ENCODE measurements at regions not wholly inside any gene's neighbourhood (a gene's known extent, or its start where the extent isn't known, plus 50 kb on each side); places are given as distances from the start of the nearest gene placed in this dataset.

GRCh38 chr21:15421947-15422346 lies 307.8 kb upstream of the USP25 start:
- TF ChIP-seq POLR2A (IDR thresholded peaks at IDR 0.05) (no peak), POLR2AphosphoS5 (IDR thresholded peaks at IDR 0.05) (no peak)
- TF ChIP-seq, protein P1, sequence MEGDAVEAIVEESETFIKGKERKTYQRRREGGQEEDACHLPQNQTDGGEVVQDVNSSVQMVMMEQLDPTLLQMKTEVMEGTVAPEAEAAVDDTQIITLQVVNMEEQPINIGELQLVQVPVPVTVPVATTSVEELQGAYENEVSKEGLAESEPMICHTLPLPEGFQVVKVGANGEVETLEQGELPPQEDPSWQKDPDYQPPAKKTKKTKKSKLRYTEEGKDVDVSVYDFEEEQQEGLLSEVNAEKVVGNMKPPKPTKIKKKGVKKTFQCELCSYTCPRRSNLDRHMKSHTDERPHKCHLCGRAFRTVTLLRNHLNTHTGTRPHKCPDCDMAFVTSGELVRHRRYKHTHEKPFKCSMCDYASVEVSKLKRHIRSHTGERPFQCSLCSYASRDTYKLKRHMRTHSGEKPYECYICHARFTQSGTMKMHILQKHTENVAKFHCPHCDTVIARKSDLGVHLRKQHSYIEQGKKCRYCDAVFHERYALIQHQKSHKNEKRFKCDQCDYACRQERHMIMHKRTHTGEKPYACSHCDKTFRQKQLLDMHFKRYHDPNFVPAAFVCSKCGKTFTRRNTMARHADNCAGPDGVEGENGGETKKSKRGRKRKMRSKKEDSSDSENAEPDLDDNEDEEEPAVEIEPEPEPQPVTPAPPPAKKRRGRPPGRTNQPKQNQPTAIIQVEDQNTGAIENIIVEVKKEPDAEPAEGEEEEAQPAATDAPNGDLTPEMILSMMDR (IDR thresholded peaks at IDR 0.05), result no peak

Data from breast epithelium (tissue), 3 donors.